ENCODE measurements at regions not wholly inside any gene's neighbourhood (a gene's known extent, or its start where the extent isn't known, plus 50 kb on each side); places are given as distances from the start of the nearest gene placed in this dataset.

GRCh38 chr9:134214386-134214765, 50.0 kb upstream of the RNU6ATAC start:
- 95% methylated on average over 6 of the region's 6 CpGs for WGBS
- peaks cover 3 to 13% of the 10 kb centered on the region in 2 donors for H3K9me3 ChIP-seq (ENCODE audit: control insufficient read depth in 2 of 2, insufficient read depth in 1 of 2, low read length in 1 of 2)
- no peak overlapping the region for H3K4me3 ChIP-seq (ENCODE audit: low read length in 2 of 2)
- H3K27me3 ChIP-seq (ENCODE audit: control insufficient read depth in 2 of 2, insufficient read depth in 1 of 2, low read length in 1 of 2), result no peaks in the 10 kb centered on the region
- DNase-seq (ENCODE audit: low read depth in 6 of 9, low spot score in 9 of 9), result no peak
- peaks cover 0 to 11% of the 10 kb centered on the region in 2 donors for H3K4me1 ChIP-seq (ENCODE audit: control insufficient read depth in 2 of 2, insufficient read depth in 2 of 2, low read length in 2 of 2)
- H3K27ac ChIP-seq (ENCODE audit: low read depth in 1 of 2, low read length in 1 of 2), result no peak overlapping the region
- H3K36me3 ChIP-seq (ENCODE audit: control insufficient read depth in 2 of 2, insufficient read depth in 2 of 2, low read length in 1 of 2), result no peaks in the 10 kb centered on the region

DNA sequence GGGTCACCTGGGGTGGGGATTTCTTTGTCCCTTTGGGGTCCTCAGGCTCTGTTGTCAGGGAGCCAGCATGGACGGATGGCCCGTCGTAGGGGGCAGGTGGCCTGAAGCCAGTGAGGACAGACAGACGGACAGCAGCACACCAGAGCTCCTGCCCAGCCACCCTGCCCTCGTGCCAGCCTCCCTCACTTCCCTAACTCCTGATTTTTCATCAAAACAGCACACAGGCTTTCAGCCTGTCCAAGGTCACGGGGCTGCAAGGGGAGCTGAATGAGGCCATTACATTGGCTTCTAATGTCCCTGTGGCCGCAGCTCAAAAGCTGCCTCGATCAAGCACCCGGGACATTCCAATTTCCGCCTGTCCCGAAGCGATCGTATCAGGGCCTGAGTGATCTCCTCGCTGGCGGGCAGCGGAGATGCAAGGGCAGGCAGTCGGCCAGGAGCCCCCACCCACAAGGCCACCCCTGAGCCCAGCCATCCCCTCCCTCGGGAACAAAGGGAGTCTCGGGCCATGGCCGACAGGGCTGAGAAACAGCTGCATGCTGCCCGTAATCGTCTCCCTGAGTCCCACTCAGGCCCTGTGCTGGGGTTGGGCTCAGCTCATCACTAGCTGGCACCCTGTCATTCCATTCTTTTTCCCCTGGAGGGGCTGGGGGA, 50.5 kb upstream of the RNU6ATAC start:
- Histone ChIP-seq H3K36me3 (ENCODE audit: control insufficient read depth in 2 of 2, insufficient read depth in 2 of 2, low read length in 1 of 2) (no peaks in the 10 kb centered on the region), H3K27ac (ENCODE audit: low read depth in 1 of 2, low read length in 1 of 2) (no peak overlapping the region), H3K27me3 (ENCODE audit: control insufficient read depth in 2 of 2, insufficient read depth in 1 of 2, low read length in 1 of 2) (no peaks in the 10 kb centered on the region), H3K4me1 (ENCODE audit: control insufficient read depth in 2 of 2, insufficient read depth in 2 of 2, low read length in 2 of 2) (peaks cover 0 to 11% of the 10 kb centered on the region in 2 donors), H3K4me3 (ENCODE audit: low read length in 2 of 2) (no peak overlapping the region), H3K9me3 (ENCODE audit: control insufficient read depth in 2 of 2, insufficient read depth in 1 of 2, low read length in 1 of 2) (peaks cover 3 to 13% of the 10 kb centered on the region in 2 donors)
- no peak for DNase-seq (ENCODE audit: low read depth in 6 of 9, low spot score in 9 of 9)
- WGBS, result 96% methylated on average over 22 of the region's 22 CpGs

DNA sequence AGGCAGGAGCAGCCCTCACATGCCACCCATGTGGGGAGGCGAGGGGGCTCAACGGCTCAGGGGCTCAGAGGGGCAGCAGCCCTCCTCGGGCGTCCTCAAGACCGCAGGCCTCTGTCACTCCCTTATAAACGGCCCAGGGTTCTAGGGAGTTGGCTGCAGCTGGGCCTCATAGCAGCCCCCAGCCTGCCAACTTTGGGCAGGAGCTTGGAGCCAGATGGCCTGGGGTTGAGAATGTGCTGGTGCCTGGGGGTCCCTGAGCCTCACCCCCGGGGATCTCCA, 51.0 kb upstream of the RNU6ATAC start:
- H3K27ac ChIP-seq (ENCODE audit: low read depth in 1 of 2, low read length in 1 of 2), result peak overlapping the region in 1 of 2 donors; percentile 11
- H3K9me3 ChIP-seq (ENCODE audit: control insufficient read depth in 2 of 2, insufficient read depth in 1 of 2, low read length in 1 of 2), result peaks cover 3 to 13% of the 10 kb centered on the region in 2 donors
- H3K4me1 ChIP-seq (ENCODE audit: control insufficient read depth in 2 of 2, insufficient read depth in 2 of 2, low read length in 2 of 2), result peaks cover 0 to 11% of the 10 kb centered on the region in 2 donors
- no peaks in the 10 kb centered on the region for H3K27me3 ChIP-seq (ENCODE audit: control insufficient read depth in 2 of 2, insufficient read depth in 1 of 2, low read length in 1 of 2)
- no peak for DNase-seq (ENCODE audit: low read depth in 6 of 9, low spot score in 9 of 9)
- no peaks in the 10 kb centered on the region for H3K36me3 ChIP-seq (ENCODE audit: control insufficient read depth in 2 of 2, insufficient read depth in 2 of 2, low read length in 1 of 2)
- H3K4me3 ChIP-seq (ENCODE audit: low read length in 2 of 2), result no peak overlapping the region
- WGBS, result 79% methylated on average over 7 of the region's 7 CpGs

DNA sequence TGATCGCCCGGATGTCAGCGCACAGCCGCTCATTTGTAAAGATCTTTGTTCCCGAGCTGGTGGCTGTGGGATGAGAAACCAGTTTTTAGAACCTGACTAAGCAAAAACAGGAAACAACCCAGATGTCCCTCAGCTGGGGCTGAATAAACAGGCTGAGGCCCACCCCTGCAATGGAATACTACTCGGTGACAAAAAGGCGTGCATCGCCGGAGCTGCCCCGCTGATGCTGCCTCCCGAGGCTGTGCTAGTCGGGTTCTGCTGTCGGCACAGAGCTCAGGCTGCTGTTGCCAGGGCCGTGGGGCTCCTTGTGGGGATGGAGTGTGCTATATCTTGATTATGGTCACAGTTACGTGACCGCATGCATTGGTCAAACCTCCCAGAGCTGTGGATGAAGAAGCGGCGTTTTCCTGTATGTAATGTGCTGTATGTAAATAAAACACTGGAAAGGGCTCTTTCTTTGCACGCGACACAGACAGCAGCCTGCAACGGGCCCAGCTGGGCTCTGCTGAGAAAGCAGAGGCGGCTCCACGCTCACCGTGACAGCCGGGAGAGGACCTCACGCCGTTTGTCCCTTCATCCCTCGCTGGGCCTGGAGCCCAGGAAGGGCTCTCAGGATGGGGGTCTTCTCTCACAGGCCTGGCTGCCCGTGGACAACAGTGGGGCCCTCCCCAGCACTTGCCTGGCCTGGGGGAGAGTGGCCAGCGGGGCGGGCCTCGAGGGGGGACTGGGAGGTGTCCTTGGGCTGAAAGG, 51.5 kb upstream of the RNU6ATAC start:
- Histone ChIP-seq H3K4me3 (ENCODE audit: low read length in 2 of 2) (no peak overlapping the region), H3K36me3 (ENCODE audit: control insufficient read depth in 2 of 2, insufficient read depth in 2 of 2, low read length in 1 of 2) (no peaks in the 10 kb centered on the region), H3K27me3 (ENCODE audit: control insufficient read depth in 2 of 2, insufficient read depth in 1 of 2, low read length in 1 of 2) (no peaks in the 10 kb centered on the region), H3K9me3 (ENCODE audit: control insufficient read depth in 2 of 2, insufficient read depth in 1 of 2, low read length in 1 of 2) (peaks cover 3 to 13% of the 10 kb centered on the region in 2 donors), H3K27ac (ENCODE audit: low read depth in 1 of 2, low read length in 1 of 2) (no peak overlapping the region), H3K4me1 (ENCODE audit: control insufficient read depth in 2 of 2, insufficient read depth in 2 of 2, low read length in 2 of 2) (peaks cover 0 to 11% of the 10 kb centered on the region in 2 donors)
- 87% methylated on average over 32 of the region's 32 CpGs for WGBS
- DNase-seq (ENCODE audit: low read depth in 6 of 9, low spot score in 9 of 9), result no peak

GRCh38 chr9:134216449-134216951, 52.1 kb upstream of the RNU6ATAC start:
- no peak for DNase-seq (ENCODE audit: low read depth in 6 of 9, low spot score in 9 of 9)
- Histone ChIP-seq H3K9me3 (ENCODE audit: control insufficient read depth in 2 of 2, insufficient read depth in 1 of 2, low read length in 1 of 2) (peaks cover 3 to 13% of the 10 kb centered on the region in 2 donors), H3K27me3 (ENCODE audit: control insufficient read depth in 2 of 2, insufficient read depth in 1 of 2, low read length in 1 of 2) (no peaks in the 10 kb centered on the region), H3K36me3 (ENCODE audit: control insufficient read depth in 2 of 2, insufficient read depth in 2 of 2, low read length in 1 of 2) (no peaks in the 10 kb centered on the region), H3K27ac (ENCODE audit: low read depth in 1 of 2, low read length in 1 of 2) (no peak overlapping the region), H3K4me1 (ENCODE audit: control insufficient read depth in 2 of 2, insufficient read depth in 2 of 2, low read length in 2 of 2) (peaks cover 0 to 11% of the 10 kb centered on the region in 2 donors), H3K4me3 (ENCODE audit: low read length in 2 of 2) (no peak overlapping the region)
- 97% methylated on average over 14 of the region's 14 CpGs for WGBS

DNA sequence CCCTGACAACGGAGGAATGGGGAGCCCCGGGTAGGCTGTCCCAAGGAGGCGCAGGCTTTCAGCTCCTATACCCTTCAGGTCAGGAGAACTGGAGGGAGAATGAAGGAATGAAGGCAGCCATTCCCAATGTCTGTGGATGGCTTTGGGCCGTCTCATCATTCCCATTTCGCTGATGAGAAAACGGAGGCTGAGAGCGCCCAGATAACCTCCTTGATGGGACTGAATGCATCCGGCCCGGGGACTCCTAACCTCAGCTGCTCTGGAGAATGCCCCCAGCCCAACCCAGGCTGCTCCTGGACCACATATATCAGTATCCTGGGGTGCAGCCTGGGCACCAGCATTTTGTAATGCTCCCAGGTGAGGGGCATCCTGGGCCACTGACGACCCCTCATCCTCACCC, 52.6 kb upstream of the RNU6ATAC start:
- H3K4me3 ChIP-seq (ENCODE audit: low read length in 2 of 2), result no peak overlapping the region
- 98% methylated on average over 10 of the region's 10 CpGs for WGBS
- H3K36me3 ChIP-seq (ENCODE audit: control insufficient read depth in 2 of 2, insufficient read depth in 2 of 2, low read length in 1 of 2), result no peaks in the 10 kb centered on the region
- no peaks in the 10 kb centered on the region for H3K27me3 ChIP-seq (ENCODE audit: control insufficient read depth in 2 of 2, insufficient read depth in 1 of 2, low read length in 1 of 2)
- no peak overlapping the region for H3K27ac ChIP-seq (ENCODE audit: low read depth in 1 of 2, low read length in 1 of 2)
- no peak for DNase-seq (ENCODE audit: low read depth in 6 of 9, low spot score in 9 of 9)
- H3K4me1 ChIP-seq (ENCODE audit: control insufficient read depth in 2 of 2, insufficient read depth in 2 of 2, low read length in 2 of 2), result peaks cover 0 to 11% of the 10 kb centered on the region in 2 donors
- peaks cover 3 to 13% of the 10 kb centered on the region in 2 donors for H3K9me3 ChIP-seq (ENCODE audit: control insufficient read depth in 2 of 2, insufficient read depth in 1 of 2, low read length in 1 of 2)

DNA sequence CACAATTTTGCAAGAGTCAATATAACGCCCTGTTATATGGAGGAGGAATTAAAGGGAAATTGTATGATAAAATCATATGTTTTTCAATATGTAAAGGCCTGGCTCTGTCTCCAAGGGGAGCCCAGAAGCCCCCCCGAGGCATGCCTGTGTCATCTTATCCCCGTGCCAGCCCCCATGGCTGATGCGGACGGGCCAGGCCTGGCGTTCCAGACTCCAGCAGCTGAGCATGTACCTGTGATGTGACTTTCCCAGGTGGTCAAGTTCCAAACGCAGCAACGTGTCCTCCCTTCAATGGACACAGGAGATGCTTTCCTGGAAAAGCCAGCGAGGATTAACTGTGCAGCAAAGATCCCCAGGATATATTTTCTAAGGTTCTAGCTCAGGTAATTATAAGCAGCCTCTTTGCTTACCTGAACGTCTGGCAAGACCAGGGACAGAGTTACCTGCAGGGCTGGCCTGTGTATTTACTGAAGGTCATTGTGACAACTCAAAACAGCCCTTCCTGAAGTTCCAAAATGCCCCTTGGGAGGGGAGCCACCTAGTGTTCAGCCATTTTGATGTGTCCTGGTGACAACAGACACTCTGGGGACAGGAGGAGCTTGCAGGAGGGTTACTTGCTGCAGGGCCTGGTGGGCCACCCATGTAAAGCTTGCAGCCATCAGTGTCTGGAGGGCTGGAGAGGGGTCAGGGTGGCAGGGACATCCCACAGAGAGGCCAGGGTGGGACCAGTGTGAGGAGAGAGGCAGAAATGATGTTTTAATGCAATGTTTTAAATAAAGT, 53.3 kb upstream of the RNU6ATAC start:
- Histone ChIP-seq H3K4me1 (ENCODE audit: control insufficient read depth in 2 of 2, insufficient read depth in 2 of 2, low read length in 2 of 2) (peaks cover 0 to 11% of the 10 kb centered on the region in 2 donors), H3K4me3 (ENCODE audit: low read length in 2 of 2) (no peak overlapping the region), H3K36me3 (ENCODE audit: control insufficient read depth in 2 of 2, insufficient read depth in 2 of 2, low read length in 1 of 2) (no peaks in the 10 kb centered on the region), H3K27ac (ENCODE audit: low read depth in 1 of 2, low read length in 1 of 2) (no peak overlapping the region), H3K27me3 (ENCODE audit: control insufficient read depth in 2 of 2, insufficient read depth in 1 of 2, low read length in 1 of 2) (no peaks in the 10 kb centered on the region), H3K9me3 (ENCODE audit: control insufficient read depth in 2 of 2, insufficient read depth in 1 of 2, low read length in 1 of 2) (peaks cover 2 to 11% of the 10 kb centered on the region in 2 donors)
- DNase-seq (ENCODE audit: low read depth in 6 of 9, low spot score in 9 of 9), result peak in 2 of 9 donors; percentile 29 to 31
- WGBS, result 96% methylated on average over 10 of the region's 10 CpGs

DNA sequence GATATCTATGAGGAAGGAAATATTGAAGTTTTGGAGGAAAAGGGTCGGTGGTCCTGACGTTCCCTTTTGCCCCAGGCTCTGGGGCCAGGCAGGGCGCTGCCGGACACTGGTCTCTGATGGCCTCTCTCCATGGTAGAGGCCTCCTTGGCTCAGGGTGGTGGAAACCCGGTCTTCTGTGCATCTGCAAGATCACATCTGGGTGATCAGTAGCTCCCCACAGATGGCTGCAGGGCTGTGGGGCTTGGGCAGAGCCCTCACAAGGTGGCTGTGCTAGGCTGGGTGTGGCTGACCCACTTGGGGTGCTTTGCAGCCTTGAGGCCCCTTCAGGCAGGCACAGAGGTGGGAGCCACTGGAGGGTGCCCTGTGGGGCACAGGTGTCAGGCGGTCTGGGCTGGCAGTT, 53.9 kb upstream of the RNU6ATAC start:
- no peaks in the 10 kb centered on the region for H3K27me3 ChIP-seq (ENCODE audit: control insufficient read depth in 2 of 2, insufficient read depth in 1 of 2, low read length in 1 of 2)
- 85% methylated on average over 6 of the region's 6 CpGs for WGBS
- no peak for DNase-seq (ENCODE audit: low read depth in 6 of 9, low spot score in 9 of 9)

DNA sequence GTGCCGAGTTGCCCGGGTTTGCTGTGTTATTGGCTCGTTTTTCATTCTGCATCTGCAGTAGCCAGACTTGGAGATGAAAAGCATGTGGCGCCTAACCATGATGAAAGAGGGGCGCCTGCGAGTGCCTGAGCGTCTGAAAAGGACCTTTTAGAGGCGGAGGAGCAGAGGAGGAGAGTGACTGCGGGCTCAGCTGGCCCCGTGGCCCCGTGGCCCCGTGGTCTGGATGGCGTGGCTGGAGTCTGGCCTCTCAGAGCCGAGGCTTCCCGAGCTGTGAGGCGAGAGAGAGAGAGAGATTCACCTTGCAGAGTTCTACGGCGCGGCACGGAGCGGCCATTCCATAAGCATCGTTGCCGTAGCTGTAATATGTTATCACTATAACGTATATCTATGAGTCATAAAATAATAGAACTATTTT, 55.3 kb upstream of the RNU6ATAC start:
- Histone ChIP-seq H3K4me3 (ENCODE audit: low read length in 2 of 2) (no peak overlapping the region), H3K36me3 (ENCODE audit: control insufficient read depth in 2 of 2, insufficient read depth in 2 of 2, low read length in 1 of 2) (no peaks in the 10 kb centered on the region), H3K4me1 (ENCODE audit: control insufficient read depth in 2 of 2, insufficient read depth in 2 of 2, low read length in 2 of 2) (peaks cover 0 to 11% of the 10 kb centered on the region in 2 donors), H3K9me3 (ENCODE audit: control insufficient read depth in 2 of 2, insufficient read depth in 1 of 2, low read length in 1 of 2) (no peaks in the 10 kb centered on the region), H3K27me3 (ENCODE audit: control insufficient read depth in 2 of 2, insufficient read depth in 1 of 2, low read length in 1 of 2) (no peaks in the 10 kb centered on the region), H3K27ac (ENCODE audit: low read depth in 1 of 2, low read length in 1 of 2) (no peak overlapping the region)
- 96% methylated on average over 24 of the region's 24 CpGs for WGBS
- no peak for DNase-seq (ENCODE audit: low read depth in 6 of 9, low spot score in 9 of 9)

More for the DNA sequence above, 53.9 kb upstream of the RNU6ATAC start:
- peaks cover 0 to 5% of the 10 kb centered on the region in 2 donors for H3K9me3 ChIP-seq (ENCODE audit: control insufficient read depth in 2 of 2, insufficient read depth in 1 of 2, low read length in 1 of 2)
- H3K4me3 ChIP-seq (ENCODE audit: low read length in 2 of 2), result no peak overlapping the region
- peaks cover 0 to 11% of the 10 kb centered on the region in 2 donors for H3K4me1 ChIP-seq (ENCODE audit: control insufficient read depth in 2 of 2, insufficient read depth in 2 of 2, low read length in 2 of 2)
- no peaks in the 10 kb centered on the region for H3K36me3 ChIP-seq (ENCODE audit: control insufficient read depth in 2 of 2, insufficient read depth in 2 of 2, low read length in 1 of 2)
- H3K27ac ChIP-seq (ENCODE audit: low read depth in 1 of 2, low read length in 1 of 2), result no peak overlapping the region
